ENCODE measurements at regions not wholly inside any gene's neighbourhood (a gene's known extent, or its start where the extent isn't known, plus 50 kb on each side); places are given as distances from the start of the nearest gene placed in this dataset.

DNA sequence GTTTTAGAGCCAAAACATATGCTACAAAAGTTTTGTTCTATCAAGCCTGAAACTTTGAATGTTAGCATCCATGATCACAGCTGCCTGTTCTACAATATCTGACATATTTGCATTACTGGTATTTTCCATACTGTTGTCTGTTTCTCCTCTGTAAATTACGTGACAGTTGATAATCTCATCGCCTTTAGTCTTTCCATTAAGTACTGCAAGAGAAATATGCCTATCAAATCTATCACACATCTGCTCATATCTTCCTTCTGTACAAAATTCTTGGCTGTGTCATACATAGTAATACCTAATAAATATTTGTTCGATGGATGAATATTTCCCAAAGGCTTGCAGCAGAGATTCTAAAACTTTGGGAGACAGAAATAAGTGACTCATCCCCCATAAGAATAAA, 717.3 kb downstream of the OTOL1 start:
- no peak for DNase-seq

DNA sequence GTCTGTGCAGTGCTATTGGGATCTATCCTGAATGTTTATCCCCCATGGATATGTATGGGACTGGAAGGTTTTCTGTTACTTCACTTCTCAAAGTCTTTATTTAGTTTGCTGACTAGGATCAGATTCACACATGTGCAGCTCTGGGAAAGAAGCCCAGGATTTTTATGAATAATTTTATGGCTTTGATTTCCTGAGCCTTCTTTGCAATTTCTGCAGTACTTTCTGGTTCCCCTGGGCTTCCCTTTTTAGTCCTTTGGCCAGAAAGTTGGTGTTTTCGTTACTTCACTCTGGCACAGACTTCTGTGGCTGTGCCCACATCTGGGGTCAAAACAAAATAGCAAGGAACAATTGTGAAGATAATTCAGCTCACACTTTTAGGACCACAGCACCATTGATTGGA, 721.0 kb downstream of the OTOL1 start:
- no peak for DNase-seq

DNA sequence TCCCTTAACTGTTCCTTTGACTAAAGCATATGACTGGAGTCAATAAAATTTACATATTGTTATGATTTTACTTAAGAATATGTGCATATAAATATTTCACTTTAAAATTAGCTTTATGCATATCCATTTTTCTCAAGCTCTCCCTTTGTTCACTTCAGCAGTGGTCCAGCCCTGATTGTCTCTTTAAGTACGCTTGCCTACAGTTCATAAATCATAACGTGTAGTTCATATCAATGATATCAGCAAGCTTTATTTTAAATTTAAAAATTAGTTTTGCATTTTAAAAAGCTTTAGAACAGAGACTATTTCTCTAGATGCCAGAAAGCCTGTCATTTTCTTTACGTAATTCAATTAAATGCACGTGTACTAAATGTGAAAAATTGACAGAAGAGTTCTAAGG, 721.9 kb downstream of the OTOL1 start:
- no peak for DNase-seq

DNA sequence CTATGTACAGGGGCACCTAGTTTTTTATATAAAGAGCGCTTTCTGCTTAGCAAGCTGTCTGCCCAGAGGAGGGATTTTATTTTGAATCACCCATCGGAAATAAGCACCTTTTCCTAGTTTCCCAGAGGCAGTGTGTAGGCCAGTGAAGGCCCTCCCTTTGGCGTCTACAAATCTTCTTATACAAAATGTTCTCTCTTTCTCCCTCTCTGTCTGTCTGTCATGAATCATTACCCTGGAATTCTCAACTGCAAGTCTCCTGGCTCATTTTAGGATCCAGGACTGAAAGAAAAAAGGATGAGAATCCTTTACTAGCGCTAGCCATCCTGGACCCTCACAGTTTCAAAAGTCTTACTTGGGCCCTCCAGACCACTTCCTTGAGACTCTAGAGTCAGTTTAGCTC, 728.1 kb downstream of the OTOL1 start:
- no peak for DNase-seq

DNA sequence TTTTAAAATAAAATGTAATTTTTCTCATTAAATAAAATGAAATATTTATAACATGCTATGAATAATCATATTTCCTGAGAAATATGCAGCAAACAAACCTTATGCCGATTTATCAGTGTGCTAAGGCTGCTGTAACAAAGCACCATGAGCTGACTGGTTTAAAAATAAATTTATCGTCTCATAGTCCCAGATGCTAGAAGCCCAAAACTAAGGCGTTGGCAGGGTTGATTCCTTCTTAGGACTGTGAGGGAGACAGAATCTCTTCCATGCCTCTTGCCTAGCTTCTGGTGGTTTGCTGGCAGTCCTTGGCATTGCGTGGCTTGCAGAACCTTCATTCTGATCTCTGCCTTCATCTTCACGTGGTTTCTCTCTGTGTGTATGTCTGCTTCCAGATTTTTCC, 740.3 kb downstream of the OTOL1 start:
- DNase-seq: no peak

DNA sequence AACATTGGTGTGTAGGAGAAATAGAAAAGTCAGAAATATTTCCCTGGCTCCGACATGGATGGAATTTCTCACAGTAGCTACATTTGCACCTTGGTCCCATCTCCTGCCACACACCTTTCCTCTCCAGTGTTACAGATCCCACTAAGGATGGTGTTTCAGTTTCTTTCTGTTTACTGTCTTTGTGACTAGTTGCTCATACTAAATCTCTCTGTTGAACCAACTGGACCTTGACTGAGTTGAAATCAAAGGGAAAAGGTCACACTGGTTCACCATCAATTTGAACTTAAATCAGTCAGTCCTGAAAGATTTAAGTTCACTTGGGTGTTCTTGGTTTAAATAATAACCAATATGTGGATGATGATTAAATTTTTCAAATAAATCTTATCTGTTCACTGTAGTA, 754.2 kb downstream of the OTOL1 start:
- DNase-seq: no peak

DNA sequence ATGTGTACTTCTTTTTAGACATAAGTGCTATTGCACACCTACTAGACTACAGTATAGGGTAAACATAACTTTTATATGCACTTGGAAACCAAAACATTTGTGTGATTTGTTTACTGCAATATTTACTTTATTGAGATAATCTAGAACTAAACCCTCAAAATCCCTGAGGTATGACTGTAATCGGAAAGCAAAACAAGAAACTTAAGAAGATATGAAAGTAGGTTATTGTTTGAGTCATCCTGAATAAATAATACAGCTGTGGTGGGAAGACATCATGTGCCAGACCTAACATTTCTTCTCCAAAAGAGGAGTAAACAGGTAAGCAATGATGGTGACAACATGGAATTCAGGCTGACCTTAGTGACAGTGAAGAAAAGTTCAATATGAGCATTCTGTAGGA, 765.5 kb downstream of the OTOL1 start:
- DNase-seq: no peak

DNA sequence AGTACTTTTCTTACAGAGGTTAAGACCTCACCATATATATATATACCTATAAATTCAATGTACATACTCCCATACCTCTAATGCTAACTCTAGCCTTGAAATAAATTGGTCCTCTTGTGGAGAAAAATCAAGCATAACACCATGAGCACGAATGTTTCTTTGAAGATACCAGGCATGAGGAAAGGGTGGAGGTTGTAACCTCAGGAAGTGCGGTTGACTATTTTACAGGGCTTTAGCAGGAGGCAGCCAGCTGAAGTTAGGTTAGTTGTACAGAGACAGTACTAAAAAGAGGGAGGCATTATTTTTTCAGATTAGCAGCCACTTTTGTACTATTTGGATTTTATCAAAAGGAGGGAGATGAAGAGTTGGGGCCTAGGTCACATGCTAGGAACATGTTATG, 767.0 kb downstream of the OTOL1 start:
- no peak for DNase-seq

DNA sequence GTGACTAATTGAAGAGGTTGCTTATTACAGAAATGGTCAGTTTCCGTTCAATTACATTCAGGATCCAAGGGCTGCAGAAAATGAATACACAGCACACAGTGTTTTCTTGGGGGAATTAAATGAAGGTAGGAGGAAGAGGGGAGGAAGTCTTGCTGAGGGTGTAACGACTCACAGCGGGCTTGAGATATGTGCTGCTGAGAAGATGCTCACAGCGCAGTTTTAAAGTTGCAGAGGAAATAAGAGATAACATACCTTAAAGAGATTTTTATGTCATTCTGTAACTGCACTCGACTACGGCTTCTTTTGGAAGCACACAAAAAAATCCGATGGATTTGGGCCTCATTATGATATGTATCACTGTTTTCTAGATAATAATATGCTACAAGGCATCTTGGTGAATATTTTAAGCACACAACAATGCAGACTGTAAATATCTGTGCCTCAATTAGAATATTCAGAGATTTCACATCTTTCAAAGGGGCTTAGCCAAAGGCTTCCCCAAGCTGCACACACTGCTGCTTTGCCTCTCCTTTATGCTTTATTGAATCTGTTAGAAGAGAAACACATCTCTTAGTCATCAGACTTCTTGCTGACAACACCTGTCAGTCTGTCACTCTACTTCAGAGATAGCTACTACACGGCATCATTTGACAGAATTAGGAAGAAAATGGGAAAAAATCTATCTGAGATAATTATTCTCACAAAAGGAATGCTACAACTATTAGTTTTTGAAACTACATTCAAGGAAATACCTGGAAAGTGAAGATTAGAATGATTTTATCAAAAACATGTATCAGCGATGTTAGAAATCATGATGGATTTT, 773.2 kb downstream of the OTOL1 start:
- DNase-seq: no peak

DNA sequence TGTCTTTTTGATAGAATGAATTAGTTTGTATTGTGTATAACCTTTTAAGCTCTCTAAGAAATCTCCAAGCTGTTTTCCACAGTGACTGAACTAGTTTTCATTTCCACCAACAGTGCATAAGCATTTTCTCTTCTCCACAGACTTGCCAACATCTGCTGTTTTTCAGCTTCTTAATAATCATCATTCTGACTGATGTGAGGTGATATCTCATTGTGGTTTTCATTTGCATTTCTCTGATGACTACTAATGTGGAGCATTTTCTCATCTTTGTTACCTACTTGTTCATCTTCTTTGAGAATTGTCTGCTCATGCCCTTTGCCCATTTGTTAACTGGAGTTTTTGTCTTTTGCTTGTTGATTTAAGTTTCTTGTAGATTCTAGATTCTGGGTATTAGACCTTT, 777.5 kb downstream of the OTOL1 start:
- DNase-seq: no peak

DNA sequence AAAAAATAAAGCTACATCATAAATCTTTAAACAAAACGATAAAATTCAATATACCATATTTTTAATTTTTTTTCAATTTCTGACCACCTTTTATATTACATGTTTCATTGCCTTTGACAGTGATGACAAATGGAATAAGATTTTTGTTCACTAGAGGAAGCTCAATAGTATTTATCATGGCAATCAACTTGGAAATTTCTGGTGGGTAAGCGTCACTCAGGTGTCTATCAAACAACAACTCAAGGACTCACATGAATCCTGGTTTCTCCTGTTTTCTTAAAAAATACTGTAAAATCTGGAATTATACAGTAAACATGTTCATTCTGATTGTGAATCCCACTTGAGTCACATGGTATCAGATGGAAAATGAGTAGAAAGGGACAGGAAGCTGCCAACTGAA, 782.2 kb downstream of the OTOL1 start:
- no peak for DNase-seq

DNA sequence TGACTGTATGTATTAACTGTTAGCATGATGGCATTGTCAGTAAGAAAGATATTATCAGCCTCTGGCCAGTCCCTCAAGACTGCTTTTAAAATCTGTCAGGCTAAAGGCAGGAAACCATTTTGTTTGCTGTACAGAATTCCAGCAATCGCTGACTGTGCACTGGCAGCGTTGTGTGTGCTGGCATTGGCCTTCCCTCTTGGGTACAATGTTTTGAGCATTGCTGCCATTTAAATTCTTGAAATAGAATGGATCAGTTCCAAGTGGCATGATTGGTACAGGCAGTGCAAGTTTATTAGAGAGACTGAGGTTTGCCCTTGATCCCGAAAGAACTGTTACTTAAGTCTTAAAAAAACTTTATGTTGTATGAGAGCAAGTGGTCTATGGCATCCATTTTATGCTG, 788.7 kb downstream of the OTOL1 start:
- DNase-seq: no peak

DNA sequence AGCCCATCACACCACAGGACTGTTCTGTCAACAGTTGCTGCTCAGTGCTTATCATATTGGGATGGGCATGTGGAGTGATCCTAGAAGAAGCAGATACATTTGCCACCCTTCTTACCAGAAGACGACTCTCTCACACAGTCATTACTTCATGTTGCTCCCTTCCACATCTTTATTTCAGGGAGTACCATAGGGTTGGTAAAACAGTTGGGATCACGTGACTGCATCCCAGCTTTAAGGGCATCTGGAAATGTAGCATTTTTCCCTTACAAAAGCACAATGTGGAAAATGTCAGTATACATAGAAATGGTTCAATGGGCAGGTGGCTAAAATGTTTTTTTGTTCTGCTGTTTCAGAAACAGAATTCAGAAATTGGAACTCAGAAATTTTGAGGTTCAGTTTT, 791.0 kb downstream of the OTOL1 start:
- DNase-seq: no peak

DNA sequence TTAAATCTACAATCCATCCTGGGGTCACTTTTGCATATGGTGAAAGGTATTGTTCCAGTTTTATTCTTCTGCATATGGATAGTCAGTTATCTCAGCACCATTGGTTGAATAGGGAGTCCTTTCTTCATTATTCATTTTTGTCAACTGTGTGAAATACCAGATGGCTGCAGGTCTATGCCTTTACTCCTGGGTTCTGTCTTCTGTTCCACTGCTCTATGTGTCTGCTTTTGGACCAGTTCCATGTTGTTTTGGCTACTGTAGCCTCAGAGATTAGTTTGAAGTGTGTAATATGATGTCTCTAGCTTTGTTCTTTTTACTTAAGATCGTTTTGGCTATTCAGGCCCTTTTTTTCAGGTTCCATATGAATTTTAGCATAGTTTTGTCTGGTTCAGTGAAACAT, 795.8 kb downstream of the OTOL1 start:
- DNase-seq: no peak

DNA sequence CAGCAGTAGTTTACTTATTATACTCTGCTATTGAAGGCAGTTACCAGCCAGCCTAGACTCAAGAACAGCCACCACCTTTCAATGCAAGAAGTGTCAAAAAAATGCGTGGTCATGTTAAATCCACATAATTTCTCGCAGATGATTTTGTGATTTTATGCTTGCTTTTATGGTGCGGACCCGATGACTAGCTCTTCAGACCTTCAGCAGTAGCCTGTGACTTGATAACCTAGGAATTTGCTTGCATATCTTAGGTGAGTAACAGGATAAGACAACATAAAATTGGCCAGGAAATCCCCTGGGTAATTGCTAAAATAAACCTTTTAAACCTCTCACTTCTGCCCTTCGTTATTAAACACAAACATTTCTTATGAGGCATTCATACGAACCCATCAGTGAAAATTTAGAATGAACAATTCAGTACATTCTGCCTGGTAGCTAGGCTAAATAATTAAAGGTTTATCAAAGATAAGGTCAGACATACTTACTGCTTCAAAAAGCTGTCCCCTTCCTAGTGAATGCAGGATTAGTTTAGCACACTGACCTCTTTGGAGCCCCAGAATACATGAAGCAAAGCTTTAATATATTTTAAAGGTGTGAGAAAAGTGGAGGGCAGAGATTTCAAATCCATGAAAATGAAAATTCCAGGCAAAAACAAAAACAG, 798.8 kb downstream of the OTOL1 start:
- no peak for DNase-seq

DNA sequence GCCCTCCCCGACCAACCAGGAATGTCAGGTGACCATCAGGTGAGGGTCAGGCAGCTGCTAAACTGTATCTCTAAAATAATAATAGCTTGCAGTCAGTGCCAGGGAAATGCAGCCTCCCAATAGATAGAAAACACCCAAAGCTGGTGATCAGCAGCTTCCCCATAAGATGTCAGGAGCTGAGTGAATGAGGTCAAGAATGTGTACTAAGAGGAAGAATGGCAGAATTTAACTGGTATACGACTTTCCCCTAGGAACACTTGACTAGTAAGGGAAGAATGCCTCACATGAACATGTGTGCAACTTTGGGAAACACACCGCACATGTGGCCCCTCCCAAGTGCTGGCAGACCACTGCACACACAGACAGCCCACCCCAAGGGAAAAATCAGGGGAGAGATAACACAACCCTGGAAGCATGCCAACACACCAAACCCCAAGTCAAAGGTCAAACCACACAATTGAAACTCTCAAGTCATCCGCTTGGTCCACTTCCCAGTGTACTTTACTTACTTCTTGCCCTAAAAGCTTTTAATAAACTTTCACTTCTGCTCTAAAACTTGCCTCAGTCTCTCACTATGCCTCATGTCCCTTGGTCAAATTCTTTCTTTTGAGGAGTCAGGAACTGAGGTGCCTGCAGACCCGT, 806.5 kb downstream of the OTOL1 start:
- no peak for DNase-seq

DNA sequence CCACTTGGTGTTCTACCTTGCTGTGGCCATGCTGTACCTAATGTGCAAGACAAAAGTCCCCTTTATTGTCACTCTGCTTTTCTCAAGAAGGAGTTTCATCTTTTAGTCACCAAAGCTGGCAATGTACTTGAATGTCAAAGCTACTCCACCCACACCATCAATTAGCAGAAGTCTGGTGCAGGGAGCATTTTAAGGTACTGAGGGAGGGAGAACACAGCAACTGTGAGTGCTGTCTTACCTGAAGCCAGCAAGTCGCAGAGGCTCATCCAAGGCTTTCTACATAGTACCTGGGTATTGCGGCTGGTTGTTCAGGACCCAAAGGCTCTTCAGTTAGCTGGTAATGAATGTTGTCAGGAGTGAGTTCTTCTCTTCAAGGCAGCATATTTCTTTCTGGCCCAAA, 820.4 kb downstream of the OTOL1 start:
- DNase-seq: no peak

DNA sequence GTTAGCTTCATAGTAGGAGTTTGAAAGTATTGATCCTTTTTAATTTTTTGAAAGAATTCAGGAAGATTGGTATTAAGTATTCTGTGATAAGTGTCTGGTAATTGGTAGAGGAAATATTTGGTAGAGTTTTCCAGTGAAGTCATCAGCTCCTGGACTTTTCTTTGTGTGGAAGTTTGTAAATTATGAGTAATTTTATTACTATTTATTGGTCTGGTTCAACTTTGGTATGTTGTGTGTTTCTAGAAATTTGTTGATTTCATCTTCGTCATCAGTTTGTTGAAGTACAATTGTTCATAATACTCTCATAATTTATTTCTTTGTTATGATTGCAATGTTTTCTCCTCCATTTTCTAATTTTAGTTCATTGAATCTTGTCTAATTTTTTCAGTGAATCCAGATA, 832.0 kb downstream of the OTOL1 start:
- DNase-seq: no peak

DNA sequence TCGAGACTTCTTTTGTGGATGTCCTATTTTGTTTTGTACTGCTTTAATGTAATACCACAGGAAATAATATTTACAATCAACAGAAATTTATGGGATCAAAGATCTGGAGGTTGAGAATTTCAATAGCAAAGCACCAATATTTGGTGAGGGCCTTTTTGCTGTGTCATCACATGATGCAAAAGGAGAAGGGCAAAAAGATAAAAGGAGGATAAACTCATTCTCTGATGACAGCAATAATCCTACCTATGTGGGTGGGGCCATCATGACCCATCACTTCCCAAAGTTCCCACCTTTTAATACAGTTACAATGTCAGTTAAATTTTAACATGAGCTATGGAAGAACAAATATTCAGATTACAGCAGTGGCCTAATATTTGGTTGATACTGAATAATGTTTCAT, 832.9 kb downstream of the OTOL1 start:
- DNase-seq: no peak

DNA sequence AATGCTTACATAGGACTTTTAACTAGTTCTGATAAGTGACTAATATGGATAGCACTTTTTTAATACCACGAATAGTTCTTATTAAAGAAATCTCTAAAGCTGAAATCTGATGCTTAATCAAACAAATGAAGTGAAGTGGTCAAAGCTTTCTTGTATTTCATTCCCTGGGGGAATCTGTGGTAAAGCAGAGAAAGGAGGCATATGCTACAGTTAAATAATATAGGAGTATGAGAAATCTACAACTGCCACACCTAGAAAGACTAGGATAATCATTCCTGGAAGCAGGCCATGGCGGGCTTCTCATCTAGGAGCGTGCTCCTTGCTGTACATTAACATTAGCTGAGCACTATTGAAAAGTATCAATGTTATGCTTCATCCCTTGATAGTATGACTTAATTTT, 835.7 kb downstream of the OTOL1 start:
- DNase-seq: no peak

DNA sequence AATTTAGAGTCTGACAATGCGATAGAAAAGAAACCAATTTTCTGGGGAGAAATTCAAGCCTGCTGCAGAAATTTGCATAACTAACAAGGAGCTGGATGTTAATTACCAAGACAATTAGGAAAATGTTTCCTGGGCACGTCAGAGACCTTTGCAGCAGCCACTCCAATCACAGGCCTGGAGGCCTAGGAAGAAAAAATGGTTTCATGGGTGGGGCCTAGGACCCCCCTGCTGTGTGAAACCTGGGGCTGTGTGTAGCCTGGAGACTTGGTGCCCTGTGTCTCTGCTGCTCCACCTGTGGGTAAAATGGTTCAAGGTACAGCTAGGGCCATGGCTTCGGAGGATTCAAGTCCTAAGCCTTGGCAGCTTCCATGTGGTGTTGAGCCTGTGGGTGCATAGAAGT, 837.9 kb downstream of the OTOL1 start:
- DNase-seq: no peak

DNA sequence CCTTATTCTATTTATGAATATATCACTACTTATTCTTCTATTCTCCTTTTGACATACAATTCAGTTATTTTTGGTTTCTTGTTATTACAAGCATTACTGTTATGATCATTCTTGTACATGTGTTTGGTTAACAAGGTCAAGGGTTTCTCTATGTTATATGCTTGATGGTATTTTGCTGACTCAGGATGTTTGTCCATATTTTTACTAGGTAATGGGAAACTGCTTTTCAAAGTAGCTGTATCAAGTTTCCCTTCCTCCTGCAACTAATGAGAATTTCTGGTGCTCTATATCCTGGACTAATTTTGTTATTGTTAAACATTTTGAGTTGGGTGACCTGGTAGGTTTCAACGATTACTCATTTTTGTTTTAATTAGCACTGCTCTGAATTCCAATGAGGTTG, 841.0 kb downstream of the OTOL1 start:
- DNase-seq: no peak

DNA sequence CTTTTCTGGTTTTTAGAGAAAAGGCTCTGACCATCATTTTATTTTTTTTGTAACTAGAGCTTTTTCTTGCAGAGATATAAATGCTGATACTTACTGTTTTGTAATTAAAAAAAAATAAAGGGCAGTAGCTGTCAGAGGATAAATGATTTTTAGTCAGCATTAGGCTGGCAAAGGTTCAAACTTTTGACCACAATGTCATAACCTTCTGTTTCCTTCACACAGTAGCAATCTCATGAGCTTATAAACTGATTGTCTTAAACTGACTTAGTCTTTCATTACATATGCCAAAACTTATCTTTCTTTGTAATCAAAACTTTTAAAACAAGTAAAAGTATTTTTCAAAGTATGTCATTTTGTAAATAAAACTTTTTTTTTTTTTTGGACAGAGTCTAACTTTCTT, 841.9 kb downstream of the OTOL1 start:
- no peak for DNase-seq

DNA sequence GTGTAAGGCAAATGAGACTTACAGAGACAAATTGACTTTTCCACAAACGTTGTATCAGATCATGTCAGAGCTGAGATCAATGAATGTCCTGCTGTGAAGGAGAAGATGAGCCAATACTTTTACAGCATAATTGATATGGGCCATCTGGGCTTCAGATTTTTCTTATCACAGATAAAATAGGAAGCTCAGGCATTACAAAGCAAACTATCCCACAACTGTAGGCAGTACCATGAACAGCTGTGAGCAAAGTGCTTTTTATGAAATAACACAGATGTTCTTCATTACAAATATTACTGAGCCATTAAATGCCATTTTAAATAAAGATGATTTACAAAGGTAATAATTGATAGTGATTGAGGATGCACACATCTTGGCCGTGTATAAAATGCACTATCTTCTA, 852.3 kb downstream of the OTOL1 start:
- DNase-seq: no peak

DNA sequence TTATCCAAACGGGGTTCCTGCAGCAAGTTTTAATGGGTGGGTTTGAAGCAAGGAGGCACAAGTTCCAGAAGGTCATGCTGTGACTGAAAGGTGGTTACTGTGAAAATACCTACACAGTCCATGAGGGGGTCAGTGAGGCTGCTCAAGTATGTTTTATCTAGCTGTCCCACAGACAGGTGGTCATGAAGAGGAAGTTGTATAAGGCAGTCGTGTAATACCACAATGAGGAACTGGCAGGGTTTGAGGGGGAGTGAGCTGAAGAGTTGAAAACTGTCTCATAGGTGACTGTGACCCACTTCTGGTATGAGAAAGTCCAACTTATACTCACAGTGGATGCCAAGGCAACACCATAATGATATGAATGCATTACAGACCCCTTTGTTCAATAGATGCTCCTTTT, 856.8 kb downstream of the OTOL1 start:
- DNase-seq: no peak

Measured in NCI-H1694 treated with DMSO at 0.1 percent for 48 hours (cell line).